NB4 (cell line): ENCODE measurements at regions not wholly inside any gene's neighbourhood (a gene's known extent, or its start where the extent isn't known, plus 50 kb on each side); places are given as distances from the start of the nearest gene placed in this dataset.
"Not testable (repeated sequence)": the region's sequence is repeated elsewhere in the genome, so short reads cannot be mapped to it uniquely, and the experiment has no call there.

Experiments used
- MAX ChIP-seq: IDR thresholded peaks from 2 replicates; pipeline ENCODE4 v1.6.1; 2011; ENCODE audit warnings: low read depth, low read length
- POLR2A ChIP-seq: IDR thresholded peaks from 2 replicates; pipeline ENCODE4 v1.6.1; 2011; ENCODE audit warnings: mild to moderate bottlenecking; ENCODE audit not compliant: insufficient read length; ENCODE audit errors: extremely low read depth
- TF ChIP-seq, protein P1 (sequence below): IDR thresholded peaks from one replicate; pipeline ENCODE4 v1.5.1; 2012; ENCODE audit warnings: low read depth, low read length

- TF ChIP-seq MAX, POLR2A: not testable (repeated sequence)
- TF ChIP-seq, protein P1, sequence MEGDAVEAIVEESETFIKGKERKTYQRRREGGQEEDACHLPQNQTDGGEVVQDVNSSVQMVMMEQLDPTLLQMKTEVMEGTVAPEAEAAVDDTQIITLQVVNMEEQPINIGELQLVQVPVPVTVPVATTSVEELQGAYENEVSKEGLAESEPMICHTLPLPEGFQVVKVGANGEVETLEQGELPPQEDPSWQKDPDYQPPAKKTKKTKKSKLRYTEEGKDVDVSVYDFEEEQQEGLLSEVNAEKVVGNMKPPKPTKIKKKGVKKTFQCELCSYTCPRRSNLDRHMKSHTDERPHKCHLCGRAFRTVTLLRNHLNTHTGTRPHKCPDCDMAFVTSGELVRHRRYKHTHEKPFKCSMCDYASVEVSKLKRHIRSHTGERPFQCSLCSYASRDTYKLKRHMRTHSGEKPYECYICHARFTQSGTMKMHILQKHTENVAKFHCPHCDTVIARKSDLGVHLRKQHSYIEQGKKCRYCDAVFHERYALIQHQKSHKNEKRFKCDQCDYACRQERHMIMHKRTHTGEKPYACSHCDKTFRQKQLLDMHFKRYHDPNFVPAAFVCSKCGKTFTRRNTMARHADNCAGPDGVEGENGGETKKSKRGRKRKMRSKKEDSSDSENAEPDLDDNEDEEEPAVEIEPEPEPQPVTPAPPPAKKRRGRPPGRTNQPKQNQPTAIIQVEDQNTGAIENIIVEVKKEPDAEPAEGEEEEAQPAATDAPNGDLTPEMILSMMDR, result not testable (repeated sequence)
Observed at GRCh38 chrX:887724-888123, 257.1 kb downstream of the SHOX start.
